HFFc6 (cell line): ENCODE measurements at regions not wholly inside any gene's neighbourhood (a gene's known extent, or its start where the extent isn't known, plus 50 kb on each side); places are given as distances from the start of the nearest gene placed in this dataset.

Source experiments
- DNase-seq: peaks from one replicate; pipeline ENCODE4 v3.0.0-alpha.2; 2018
- H3K27ac Mint-ChIP-seq: 2 replicates; pipeline ENCODE4 v1.8.0; 2020; ENCODE audit warnings: mild to moderate bottlenecking, mixed read lengths
- H3K27me3 Mint-ChIP-seq: 2 replicates; pipeline ENCODE4 v1.8.0; 2021; ENCODE audit warnings: mild to moderate bottlenecking, moderate library complexity, mixed read lengths; ENCODE audit not compliant: insufficient read depth
- H3K36me3 Mint-ChIP-seq: 2 replicates; pipeline ENCODE4 v1.8.0; 2021; ENCODE audit warnings: low read depth, mixed read lengths
- H3K4me1 Mint-ChIP-seq: 2 replicates; pipeline ENCODE4 v1.8.0; 2020; ENCODE audit warnings: low read depth, mixed read lengths
- H3K4me3 Mint-ChIP-seq: 2 replicates; pipeline ENCODE4 v1.8.0; 2020; ENCODE audit warnings: mild to moderate bottlenecking, moderate library complexity, mixed read lengths
- H3K9me3 Mint-ChIP-seq: 2 replicates; pipeline ENCODE4 v1.8.0; 2020; ENCODE audit warnings: mild to moderate bottlenecking, mixed read lengths
- CTCF ChIP-seq: fragments of 200-600 bp; sonication (generic); IDR thresholded peaks from 2 replicates; pipeline ENCODE4 v1.5.0; 2021; ENCODE audit warnings: antibody characterized with exemption, mild to moderate bottlenecking

DNA sequence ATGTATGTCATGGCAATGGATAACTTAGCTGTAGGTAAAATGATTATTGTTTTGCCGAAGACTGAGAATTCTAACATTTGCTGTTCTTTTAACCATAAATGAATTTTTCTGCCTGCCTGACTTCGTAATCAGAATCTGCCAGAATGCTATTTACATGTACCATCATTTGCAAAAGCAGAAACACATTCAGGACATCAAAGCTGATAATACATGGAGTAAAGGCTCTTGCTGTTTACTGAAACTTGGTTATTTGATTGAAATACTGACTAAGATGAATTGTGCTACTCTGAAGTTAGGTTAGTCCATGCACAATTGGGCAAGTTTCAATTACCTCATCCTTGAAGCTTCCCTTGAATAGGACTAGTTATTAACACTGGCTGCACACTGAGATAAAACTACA, 293.8 kb downstream of the PLA2G4A start:
- Mint-ChIP-seq H3K27me3 (no peaks in the 10 kb centered on the region), H3K4me1 (no peaks in the 10 kb centered on the region), H3K36me3 (no peaks in the 10 kb centered on the region; the same call in 1 of the 2 replicates), H3K4me3 (no peak overlapping the region), H3K9me3 (peaks cover 19% of the 10 kb centered on the region), H3K27ac (no peak overlapping the region)
- no peak for DNase-seq
- TF ChIP-seq CTCF = no peak

GRCh38 chr1:187129132-187129531, 300.4 kb downstream of the PLA2G4A start:
- TF ChIP-seq CTCF = no peak

DNA sequence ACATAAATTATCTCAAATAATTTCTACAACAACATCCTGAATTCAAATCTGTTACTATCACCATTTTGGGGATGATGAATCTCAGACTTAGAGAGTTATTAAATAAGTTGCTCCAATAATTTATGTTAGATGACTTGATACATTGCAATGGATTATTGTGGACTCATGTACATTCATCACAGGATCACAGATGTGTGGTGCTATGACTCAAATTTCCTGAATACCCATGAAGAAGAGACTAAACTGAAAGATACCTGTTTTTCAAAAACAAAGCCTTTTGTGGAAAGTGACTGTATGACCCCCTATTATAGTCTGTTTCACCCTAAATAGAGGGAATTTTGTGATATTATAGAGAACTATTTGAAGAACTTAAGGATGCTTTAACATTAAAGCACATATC, 315.0 kb downstream of the PLA2G4A start:
- no peak for DNase-seq
- H3K27me3 Mint-ChIP-seq = no peaks in the 10 kb centered on the region
- no peak overlapping the region for H3K27ac Mint-ChIP-seq
- H3K4me3 Mint-ChIP-seq = no peak overlapping the region
- no peak for TF ChIP-seq CTCF
- peaks cover 33% of the 10 kb centered on the region for H3K9me3 Mint-ChIP-seq
- H3K36me3 Mint-ChIP-seq = no peaks in the 10 kb centered on the region; the same call in 1 of the 2 replicates
- H3K4me1 Mint-ChIP-seq = no peaks in the 10 kb centered on the region

More at GRCh38 chr1:187129132-187129531, 300.4 kb downstream of the PLA2G4A start:
- Mint-ChIP-seq H3K27ac (no peak overlapping the region), H3K27me3 (no peaks in the 10 kb centered on the region), H3K4me3 (no peak overlapping the region), H3K9me3 (peaks cover 31% of the 10 kb centered on the region), H3K4me1 (no peaks in the 10 kb centered on the region), H3K36me3 (no peaks in the 10 kb centered on the region; the same call in 1 of the 2 replicates)
- DNase-seq = no peak

GRCh38 chr1:187146388-187146787, 317.6 kb downstream of the PLA2G4A start:
- no peak for TF ChIP-seq CTCF
- no peaks in the 10 kb centered on the region for H3K4me1 Mint-ChIP-seq
- peaks cover 34% of the 10 kb centered on the region for H3K9me3 Mint-ChIP-seq
- no peaks in the 10 kb centered on the region for H3K27me3 Mint-ChIP-seq
- no peaks in the 10 kb centered on the region for H3K36me3 Mint-ChIP-seq
- DNase-seq = no peak
- H3K4me3 Mint-ChIP-seq = no peak overlapping the region
- no peak overlapping the region for H3K27ac Mint-ChIP-seq

- H3K27ac Mint-ChIP-seq = no peak overlapping the region
- no peaks in the 10 kb centered on the region for H3K36me3 Mint-ChIP-seq
- H3K4me1 Mint-ChIP-seq = no peaks in the 10 kb centered on the region
- no peak for TF ChIP-seq CTCF
- H3K4me3 Mint-ChIP-seq = no peak overlapping the region
- DNase-seq = no peak
- no peaks in the 10 kb centered on the region for H3K27me3 Mint-ChIP-seq
- peaks cover 56% of the 10 kb centered on the region for H3K9me3 Mint-ChIP-seq
Measured at GRCh38 chr1:187151555-187151954, 322.8 kb downstream of the PLA2G4A start.

- DNase-seq = no peak
- TF ChIP-seq CTCF = no peak
- H3K9me3 Mint-ChIP-seq = peaks cover 64% of the 10 kb centered on the region
- no peak overlapping the region for H3K27ac Mint-ChIP-seq
- no peaks in the 10 kb centered on the region for H3K4me1 Mint-ChIP-seq
- H3K27me3 Mint-ChIP-seq = no peaks in the 10 kb centered on the region
- no peak overlapping the region for H3K4me3 Mint-ChIP-seq
- no peaks in the 10 kb centered on the region for H3K36me3 Mint-ChIP-seq
Measured at GRCh38 chr1:187153047-187153446, 324.3 kb downstream of the PLA2G4A start.
